ENCODE measurements at regions not wholly inside any gene's neighbourhood (a gene's known extent, or its start where the extent isn't known, plus 50 kb on each side); places are given as distances from the start of the nearest gene placed in this dataset.

DNA sequence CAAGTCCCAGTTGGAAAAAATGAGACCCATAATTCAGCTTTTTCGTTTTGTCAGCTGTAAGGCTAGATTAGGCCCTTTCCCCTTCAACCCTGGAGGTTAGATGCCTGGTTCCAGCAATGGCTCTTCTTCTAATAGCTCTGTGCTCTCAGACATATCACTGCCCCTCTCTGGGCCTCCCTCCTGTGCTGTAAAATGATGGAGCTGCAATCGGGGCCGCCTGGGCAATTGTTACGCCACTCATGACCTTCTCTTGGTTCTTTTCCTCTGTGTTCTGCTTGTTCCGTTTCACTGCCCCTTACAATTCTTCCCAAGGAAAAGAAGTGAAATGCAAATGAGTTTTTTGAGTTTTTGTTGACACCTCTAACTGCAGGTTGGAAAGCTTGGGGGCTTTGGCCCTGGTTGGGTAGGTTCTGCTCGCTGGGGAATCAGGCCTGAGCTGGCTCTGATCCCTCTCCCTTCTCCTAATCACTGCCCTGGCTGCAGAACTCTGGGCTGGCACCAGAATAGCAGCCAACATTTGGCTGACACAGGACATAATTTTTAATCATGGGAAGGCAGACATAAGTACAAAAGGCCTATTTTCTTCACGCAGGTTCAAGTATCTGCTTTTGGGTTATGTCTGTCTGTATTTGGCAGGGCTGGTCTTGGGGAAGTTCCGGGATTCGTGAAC, 110.9 kb downstream of the FOXD1 start:
- no peak for DNase-seq

DNA sequence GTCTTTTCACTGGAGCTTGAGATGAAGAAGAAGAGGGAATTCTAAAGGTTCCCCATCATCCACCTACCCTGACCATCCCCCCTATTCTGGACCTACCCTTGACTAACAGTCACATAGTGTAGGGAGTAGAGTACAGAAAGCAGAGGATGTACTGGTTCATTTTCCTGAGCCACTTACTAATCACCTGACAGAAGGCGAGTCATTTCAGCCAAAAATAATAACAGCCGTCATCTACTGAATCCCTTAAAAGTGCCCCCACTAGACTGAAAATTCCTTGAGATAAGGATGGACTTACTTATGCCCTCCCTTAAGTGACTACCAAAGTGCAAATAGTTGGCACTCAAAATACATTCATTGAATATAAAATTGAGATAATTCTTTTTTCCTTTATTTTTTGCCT, 112.2 kb downstream of the FOXD1 start:
- DNase-seq: no peak

DNA sequence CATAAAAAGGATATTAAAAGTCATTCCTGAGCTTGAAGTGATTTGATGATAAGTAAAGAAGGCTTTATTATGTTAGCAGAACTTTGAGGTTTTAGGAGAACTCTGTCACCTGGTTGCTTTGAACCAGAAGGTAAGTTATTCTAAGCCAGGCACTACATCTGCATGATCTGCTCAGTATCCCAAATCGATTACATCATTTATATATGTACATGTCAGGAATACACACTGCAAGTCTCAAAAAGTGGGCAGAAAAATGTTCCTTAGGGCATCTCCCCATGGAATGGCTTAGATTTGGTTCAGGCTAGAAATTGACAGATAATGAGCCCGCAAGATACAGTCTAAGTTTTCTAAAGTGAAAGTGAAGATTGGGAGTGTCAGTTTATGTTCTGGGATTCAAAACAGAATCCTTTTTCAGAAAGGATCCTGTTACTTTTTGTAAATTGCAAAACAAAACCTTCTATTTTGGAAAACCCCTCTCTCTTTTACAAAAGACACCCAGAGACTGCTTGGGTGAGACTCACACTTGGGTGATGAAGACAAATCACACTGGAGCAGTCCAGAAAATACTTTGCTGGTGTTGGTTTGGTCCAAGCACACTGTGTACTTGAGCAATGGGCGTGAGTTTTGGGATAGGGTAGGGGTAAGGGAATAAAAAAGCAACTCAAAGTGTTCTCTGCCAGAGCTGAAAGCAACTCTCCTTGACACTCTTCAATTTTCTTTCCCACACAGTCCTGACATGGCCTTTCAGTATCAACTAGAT, 114.5 kb downstream of the FOXD1 start:
- no peak for DNase-seq

- DNase-seq: no peak
Observed at GRCh38 chr5:73330613-73331012, 118.0 kb downstream of the FOXD1 start.

DNA sequence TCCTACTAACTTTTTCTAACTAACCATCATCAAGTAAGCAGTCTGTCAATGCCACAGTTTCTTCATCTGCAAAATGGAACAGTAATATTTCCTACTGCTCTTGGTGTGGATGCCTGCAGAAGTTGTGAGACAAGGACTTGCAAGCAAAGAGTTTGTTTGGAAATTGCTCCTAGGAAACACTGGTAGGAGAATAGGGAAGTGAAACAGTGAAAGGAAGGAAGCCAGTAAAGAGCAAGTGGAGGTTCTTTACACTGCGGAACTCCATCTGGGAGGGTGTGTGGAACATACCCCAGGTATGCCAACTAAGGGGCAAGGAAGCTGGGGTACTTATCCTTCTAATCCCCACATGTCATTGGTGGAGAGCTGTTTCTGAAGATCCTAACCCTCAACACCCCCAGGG, 119.9 kb downstream of the FOXD1 start:
- DNase-seq: no peak

GRCh38 chr5:73327908-73328455, 120.6 kb downstream of the FOXD1 start:
- no peak for DNase-seq

- no peak for DNase-seq
Observed at GRCh38 chr5:73325546-73325945, 123.0 kb downstream of the FOXD1 start.

DNA sequence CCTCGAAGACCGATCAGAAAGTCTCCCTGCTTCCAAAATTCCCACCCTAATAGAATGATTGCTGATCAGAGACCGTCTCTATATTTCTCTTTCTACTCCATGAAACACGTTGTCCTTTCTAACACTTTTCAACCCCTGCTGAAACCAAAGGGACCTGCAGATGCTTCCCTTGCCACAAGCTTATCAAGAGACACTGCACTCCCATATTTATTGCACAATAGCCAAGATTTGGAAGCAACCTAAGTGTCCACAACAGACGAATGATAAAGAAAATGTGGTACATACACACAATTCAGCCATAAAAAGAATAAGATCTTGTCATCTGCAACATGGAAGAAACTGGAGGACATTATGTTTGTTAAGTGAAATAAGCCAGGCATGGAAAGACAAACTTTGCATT, 125.1 kb downstream of the FOXD1 start:
- DNase-seq: no peak

DNA sequence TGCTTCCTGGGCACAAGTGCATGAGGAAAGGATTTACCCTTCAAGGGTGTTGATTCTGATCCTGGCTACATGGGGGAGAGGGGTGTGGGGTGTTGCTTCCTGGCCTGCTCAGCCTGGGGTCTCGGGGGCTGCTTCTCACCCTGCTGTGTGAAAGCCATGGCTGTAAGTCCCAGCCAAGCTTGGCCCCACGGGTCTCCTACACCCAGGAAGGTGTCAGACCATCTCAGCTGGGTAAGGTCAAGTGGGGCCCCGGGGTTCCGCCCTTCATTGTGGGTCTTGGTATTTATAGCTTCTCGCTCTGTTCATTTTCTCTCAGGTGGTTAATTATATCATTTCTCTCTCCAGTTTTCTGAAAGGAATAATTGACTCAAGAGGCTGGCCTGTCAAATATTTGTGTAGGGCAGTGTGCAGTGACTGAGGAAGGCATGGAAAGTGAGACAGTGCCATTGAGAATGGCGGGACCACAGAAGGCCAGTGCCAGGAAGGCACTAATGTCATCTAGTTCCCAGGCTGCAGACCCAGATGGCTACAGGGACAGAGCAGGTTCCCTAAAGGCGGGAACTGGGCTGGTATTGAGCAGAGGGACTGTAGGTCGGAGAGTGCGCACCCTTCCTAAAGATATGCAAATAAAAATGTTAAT, 126.0 kb downstream of the FOXD1 start:
- DNase-seq: no peak

- no peak for DNase-seq
Observed at GRCh38 chr5:73321757-73322436, 126.7 kb downstream of the FOXD1 start.

GRCh38 chr5:73319036-73319435, 129.5 kb downstream of the FOXD1 start:
- no peak for DNase-seq

DNA sequence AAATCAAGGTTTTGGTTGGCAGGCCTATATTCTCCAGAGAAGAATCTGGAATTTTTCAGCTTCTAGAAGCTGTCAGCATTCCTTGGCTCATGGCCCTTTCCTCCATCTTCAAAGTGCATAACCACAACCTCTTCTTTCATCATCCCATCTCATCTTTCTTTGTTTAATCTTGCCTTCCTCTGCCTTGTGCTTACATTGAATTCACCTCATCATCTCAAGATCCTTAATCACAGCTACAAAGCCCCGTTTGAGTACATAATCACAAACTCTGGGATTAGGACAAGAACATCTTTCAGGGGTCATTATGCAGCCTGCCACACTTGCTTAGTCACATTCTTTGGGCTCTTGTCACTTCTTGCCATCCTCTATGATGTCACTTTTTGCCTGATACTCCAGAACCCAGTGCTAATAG, 130.3 kb downstream of the FOXD1 start:
- no peak for DNase-seq

DNA sequence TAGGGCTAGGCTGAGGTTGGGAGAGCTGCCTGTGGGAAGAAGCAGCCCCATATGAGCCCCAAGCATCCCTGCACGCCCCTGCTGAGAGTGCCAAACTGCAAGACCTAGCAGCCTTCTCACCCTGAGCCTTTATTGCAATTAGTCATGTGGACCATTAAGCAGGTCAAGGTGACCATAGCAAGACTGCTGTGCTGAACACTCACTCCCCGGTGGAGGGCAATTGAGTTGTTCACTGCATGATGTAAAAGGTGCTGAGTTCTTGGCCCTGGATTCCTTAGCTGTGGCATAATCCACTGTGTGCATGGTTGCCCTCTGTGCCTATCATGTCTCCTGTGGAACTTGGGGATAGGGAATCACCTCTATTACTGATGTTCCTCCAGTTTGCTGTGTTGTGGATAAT, 131.1 kb downstream of the FOXD1 start:
- DNase-seq: no peak

GRCh38 chr5:73314395-73315257, 134.0 kb downstream of the FOXD1 start:
- DNase-seq: no peak

DNA sequence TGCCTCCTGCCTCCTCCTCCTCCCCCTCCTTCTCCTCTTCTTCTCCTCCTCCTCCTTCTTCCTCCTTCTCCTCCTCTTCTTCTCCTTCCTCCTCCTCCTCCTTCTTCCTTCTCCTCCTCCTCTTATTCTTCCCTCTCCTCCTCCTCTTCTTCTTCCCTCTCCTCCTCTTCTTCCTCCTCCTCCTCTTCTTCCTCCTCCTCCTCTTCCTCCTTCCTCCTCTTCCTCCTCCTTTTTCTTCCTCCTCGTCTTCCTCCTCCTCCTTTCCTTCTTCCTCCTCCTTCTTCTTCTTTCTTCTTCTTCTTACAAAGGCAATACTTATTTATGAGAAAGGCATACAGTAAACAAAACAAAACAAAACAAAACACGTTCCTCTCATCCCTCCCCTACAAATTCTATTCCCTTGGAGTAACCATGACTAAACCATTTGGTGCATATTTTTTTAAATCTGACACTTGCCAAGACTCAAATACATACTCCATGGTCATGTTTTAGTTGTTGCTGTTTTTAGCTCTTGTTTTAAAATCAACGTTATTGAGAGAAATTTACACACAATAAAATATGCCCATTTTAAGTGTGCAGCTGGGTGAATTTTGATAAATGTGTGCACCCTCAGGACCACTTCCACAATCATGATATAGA, 135.6 kb downstream of the FOXD1 start:
- no peak for DNase-seq

DNA sequence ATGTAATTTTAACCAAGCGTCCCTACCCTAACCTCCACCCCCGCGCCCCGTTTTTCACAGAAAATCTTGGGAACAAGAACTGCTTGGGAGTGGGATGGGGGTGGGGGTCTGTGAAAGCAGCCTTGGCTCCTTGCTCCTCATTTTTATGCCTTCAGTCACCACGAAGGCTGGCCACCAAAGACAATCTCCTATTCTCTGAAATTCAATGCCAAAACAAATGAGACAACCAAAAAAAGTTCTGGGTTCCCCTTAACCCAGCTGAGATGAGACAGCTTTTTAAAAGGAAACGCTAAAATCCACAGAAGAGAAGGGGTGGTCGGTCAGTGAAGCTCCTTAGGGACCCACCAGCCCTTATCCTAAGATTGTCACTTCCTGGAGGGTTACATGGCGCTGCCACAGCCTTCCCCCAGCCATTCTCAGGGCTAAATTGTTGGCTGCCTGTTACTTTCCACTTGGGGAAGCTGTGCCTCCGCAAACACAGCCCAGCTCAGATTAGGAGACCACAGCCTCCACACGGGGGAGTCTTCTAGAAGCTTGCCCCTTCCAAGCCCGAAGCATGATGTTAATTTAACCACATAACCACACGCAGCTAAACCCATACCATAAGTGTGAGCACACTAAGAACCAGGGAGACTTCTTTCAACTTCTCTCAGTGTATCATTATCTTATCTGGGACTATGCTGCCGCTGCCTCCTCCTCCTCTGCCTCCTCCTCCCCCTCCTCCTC, 136.3 kb downstream of the FOXD1 start:
- DNase-seq: no peak

DNA sequence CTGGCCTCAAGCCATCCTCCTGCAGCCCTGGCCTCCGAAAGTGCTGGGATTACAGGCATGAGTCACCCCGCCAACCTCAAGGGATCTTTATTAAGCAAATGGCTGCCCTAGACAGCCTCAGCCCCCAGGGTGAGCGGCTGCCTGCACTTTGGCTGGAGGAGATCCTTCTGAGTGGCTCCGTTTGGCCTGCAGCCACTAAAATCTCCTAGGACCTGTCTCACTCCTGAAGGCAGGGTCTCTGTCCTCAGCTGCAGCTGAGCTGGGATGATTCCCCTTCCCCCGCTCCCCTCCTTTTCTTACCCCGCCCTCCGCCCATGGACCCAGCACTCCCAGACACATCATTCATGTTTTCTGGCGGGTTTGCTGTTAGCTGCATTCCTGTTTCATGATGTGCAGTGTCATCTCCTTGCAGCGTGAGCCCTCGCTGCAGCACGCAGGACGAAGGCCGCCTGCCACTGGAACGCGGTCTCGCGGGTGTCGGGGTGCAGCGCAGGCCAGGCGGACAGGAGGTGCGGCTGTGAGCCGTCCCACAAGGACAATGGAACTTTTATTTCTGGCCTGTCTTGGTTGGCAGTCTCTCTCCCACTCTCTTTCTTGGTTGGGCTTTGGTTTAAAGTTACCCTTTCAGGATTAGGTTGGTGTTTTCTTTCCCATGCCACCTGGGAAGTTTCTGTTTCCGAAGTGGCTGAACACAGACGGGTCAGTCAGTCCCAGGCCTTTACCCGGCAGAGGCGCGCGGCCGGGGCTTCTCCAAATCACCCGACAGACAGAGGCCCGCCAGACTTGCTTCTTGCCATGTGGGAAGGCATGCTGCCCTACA, 137.1 kb downstream of the FOXD1 start:
- no peak for DNase-seq

- no peak for DNase-seq
Observed at GRCh38 chr5:73307645-73308355, 134.8 kb downstream of the TMEM174 start.

GRCh38 chr5:73306741-73307275, 133.8 kb downstream of the TMEM174 start:
- no peak for DNase-seq

Data from NCI-H1436 treated with DMSO at 0.1 percent for 48 hours (cell line).